Ishikawa (cell line): ENCODE measurements at regions not wholly inside any gene's neighbourhood (a gene's known extent, or its start where the extent isn't known, plus 50 kb on each side); places are given as distances from the start of the nearest gene placed in this dataset.

Experiments
- EP300 ChIP-seq: IDR thresholded peaks from 2 replicates; pipeline ENCODE4 v1.6.1; 2012; ENCODE audit warnings: borderline replicate concordance
- TF ChIP-seq, protein P1 (sequence below): IDR thresholded peaks from 2 replicates; pipeline ENCODE4 v1.6.1; 2012

DNA sequence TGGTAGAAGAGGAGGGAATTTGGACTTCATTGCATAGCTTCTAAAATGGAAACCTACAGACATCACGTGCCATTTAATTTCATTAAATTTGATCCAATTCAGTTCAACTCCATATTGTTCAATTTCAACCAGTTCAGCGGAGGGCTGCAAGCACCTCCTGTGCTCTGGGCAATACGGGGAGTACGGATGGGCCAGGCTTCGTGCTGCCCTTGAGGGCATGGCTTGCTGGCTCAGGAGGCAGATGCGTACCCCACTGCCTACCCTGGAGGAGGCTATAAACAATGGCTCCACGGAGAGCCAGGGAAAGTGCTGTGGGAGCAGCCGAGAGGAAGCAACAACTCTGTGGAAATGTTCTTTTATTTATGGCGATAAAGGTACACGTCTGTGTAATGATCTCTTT lies 261.8 kb downstream of the DCDC2C start:
- TF ChIP-seq, protein P1, sequence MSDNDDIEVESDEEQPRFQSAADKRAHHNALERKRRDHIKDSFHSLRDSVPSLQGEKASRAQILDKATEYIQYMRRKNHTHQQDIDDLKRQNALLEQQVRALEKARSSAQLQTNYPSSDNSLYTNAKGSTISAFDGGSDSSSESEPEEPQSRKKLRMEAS, result no peak
- TF ChIP-seq EP300, result no peak
